Activated CD4-positive, alpha-beta T cell treated with anti-CD3 and anti-CD28 coated beads for 4 hours (primary cell): ENCODE measurements at regions not wholly inside any gene's neighbourhood (a gene's known extent, or its start where the extent isn't known, plus 50 kb on each side); places are given as distances from the start of the nearest gene placed in this dataset.

ENCODE experiments used
- DNase-seq, 2 donors: peaks; one replicate each; pipeline ENCODE4 v3.0.0-alpha.2; 2020

DNA sequence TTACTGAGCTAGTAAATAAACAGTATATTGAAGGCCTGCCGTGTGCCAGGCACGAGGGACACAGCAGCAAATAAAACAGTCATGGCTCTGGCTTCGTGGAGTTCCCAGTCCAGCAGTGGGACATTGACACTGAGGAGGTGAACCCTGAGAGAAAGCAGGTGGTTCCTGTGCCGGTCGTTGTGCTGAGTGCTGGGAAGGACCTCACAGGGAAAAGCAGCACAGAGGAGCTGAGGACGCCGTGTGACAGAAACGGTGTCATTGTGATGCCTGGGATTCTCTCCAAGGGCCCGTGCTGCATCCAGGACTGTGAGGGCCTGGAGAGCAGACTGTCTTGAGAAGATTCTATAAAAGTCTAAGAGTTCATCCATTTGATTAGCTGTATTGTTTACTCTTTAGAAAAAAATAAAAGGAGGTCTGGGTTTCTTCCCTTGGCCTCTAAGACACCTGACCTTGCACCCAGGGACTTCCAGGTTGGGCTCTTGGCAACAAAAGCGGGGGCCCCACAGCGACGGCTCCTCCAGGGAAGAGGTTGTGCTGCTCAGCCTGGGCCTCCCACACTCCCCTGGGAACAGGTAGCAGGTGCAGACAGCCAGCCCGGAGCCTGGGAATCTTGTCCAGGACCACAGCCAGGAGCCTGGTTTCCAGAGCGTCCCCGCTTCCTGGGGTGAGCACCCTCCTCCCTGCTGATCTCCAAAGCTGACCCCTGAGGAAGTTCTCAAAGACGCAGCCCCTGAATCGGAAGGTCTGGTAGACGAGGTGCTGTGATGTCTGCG lies 251.2 kb upstream of the PMEPA1 start:
- no peak for DNase-seq

DNA sequence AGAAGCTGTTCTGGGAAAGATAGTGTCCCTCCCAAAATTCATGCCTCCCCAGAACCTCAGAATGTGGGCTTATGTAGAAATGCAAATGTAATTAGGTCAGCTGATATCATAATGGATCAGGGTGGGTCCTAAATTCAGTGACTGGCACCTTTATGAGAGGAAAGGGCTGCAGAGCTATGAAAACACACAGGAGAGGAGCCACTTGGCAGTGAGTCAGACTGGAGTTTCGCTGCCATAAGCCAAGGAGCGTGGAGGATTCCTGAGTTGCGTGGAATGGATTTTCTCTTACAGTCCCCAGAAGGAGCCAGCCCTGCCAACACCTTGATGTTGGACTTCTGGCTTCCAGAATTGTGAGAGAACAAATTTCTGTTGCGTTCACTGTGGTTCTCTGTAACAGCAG lies 249.8 kb upstream of the PMEPA1 start:
- no peak for DNase-seq

DNA sequence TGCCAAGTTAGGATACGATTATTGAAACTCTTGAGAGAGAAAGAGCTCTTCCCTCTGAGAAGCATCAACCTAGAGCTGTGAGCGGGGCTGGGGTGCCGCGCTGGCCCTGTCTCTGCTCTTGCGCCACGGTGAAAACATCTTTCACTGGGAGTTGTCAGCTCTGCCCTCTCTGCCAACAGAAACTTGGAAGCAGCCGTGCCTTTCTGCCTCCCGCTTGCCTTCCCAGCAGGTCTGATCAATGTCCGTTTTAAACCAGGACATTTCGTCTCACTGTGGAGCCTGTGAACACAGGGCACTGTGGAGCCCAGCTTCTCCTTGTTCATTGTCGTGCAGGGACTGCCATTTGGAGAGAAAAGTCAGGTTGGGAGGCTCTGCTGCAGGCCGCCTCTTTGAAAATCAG lies 249.2 kb upstream of the PMEPA1 start:
- no peak for DNase-seq

DNA sequence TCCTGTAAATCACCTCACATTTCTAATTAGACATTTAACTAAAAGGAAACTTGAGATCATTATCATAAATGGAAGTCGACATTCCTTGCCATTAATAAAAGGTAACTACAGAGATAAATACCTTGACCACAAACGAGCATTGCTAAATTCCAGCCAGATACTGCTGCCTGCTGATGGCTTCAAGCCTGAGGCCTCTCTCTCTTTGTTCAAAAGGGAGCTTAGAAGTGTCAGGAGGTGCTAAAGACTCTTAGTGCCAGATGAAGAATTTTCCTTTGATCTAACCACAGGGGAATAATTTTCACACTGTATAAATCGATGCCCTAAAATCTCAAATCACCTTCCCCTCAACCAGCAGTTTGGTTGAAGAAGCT lies 248.2 kb upstream of the PMEPA1 start:
- no peak for DNase-seq

- no peak for DNase-seq
Observed at GRCh38 chr20:57957411-57958049, 247.7 kb upstream of the PMEPA1 start.

- DNase-seq, result no peak
Observed at GRCh38 chr20:57953638-57954037, 243.8 kb upstream of the PMEPA1 start.

- DNase-seq, result no peak
Observed at GRCh38 chr20:57952136-57952535, 242.3 kb upstream of the PMEPA1 start.

- no peak for DNase-seq
Observed at GRCh38 chr20:57951549-57951948, 241.7 kb upstream of the PMEPA1 start.

- DNase-seq, result no peak
Observed at GRCh38 chr20:57950764-57951485, 241.1 kb upstream of the PMEPA1 start.

GRCh38 chr20:57948180-57948955 lies 238.6 kb upstream of the PMEPA1 start:
- DNase-seq, result no peak

DNA sequence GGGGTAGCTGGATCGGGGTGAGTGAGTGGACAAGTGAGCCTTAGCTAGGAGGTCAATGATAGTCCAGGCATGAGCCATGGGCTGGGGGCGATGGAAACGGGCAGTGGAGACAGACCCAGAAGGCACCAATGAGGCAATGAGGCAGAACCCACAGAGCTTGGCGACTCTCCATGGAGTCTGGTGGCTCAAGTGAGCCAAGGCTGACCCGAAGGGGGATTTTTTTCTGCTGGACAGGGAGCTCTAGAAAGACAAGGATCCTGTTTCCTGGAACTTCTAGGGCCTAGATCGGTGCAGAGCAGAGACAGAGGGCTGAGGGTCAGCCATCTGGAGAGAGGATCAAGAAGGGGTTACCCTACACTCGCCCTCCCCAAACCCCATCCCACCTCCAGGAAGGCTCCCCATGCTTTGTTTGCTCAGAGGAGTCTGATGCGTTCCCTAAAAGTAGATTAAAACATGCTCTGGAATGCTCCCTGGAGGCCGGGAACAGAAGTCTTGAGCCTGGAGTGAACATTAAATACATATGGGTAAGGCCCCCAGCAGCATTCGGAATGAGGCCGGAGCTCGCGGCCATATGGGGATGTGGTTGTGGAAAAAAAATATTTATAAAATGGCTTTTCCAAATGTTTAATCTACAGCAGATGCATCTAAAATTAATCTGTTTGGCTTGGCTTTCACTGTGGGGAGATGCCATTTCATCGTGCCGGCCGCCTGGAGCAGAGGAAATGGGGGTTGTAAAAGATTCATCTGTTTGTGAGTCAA lies 237.8 kb upstream of the PMEPA1 start:
- DNase-seq, result no peak

DNA sequence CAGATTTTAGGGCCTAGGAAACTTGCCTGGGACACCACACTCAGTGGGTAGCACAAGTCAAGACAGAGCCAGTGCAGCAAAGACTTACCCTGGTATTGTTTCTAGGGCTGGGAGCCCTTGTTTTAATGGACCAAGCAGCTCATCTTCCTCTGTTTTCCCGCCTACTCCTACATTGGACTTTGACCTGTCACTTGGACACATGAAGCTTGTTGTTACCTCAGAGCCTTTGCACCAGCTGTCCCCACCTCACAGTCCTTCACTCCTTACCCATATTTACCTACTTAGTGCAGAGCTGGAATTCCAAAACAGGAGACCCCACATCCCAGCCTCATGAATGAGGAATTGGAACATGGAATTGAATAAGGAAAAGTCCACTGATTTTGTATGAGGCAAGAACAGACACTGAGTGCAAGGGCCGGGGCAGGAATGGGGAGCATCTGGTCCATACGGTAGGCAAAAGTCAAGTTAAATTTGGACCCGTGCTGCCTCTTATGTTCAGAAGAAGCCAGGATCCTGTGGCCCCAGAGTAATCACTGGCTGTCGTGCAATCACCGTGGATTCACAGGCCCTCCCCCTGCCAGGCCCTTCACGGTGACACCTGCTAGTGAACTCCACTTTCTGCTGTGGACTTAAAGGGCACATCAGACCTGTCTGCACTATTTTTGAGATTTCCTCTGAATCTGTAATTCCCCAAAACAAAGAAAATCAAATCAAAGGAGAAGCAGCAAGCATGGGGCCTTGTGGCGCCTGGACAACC lies 236.9 kb upstream of the PMEPA1 start:
- no peak for DNase-seq

DNA sequence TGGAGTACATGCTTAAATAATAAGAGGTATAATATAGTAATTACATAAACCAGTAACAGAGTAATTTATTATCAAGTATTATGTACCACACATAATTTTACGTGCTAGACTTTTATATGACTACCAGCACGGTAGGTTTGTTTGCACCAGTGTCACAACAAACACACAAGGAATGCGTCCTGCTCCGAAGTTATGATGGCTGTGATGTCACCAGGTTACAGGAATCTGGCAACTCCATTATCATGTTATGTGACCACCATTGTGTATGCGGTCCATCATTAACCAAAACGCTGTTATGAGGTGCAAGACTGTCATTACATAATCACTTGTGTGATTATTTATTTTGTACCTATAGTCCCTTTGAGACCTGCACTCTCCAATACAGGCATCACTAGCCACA lies 235.2 kb upstream of the PMEPA1 start:
- no peak for DNase-seq

GRCh38 chr20:57943950-57944349 lies 234.1 kb upstream of the PMEPA1 start:
- DNase-seq, result no peak

GRCh38 chr20:57943291-57943690 lies 233.5 kb upstream of the PMEPA1 start:
- DNase-seq, result no peak

- DNase-seq, result no peak
Observed at GRCh38 chr20:57941604-57942381, 232.0 kb upstream of the PMEPA1 start.

GRCh38 chr20:57940868-57941522 lies 231.2 kb upstream of the PMEPA1 start:
- DNase-seq, result no peak

GRCh38 chr20:57940376-57940775 lies 230.6 kb upstream of the PMEPA1 start:
- no peak for DNase-seq

GRCh38 chr20:57939499-57939898 lies 229.7 kb upstream of the PMEPA1 start:
- no peak for DNase-seq
